ENCODE measurements at regions not wholly inside any gene's neighbourhood (a gene's known extent, or its start where the extent isn't known, plus 50 kb on each side); places are given as distances from the start of the nearest gene placed in this dataset.

GRCh38 chr4:170278460-170278859 lies 188.7 kb upstream of the AADAT start:
- TF ChIP-seq EZH2 (IDR thresholded peaks at IDR 0.05; ENCODE audit: borderline replicate concordance, low read depth, low read length, severe bottlenecking): no peak
- TF ChIP-seq, protein P1, sequence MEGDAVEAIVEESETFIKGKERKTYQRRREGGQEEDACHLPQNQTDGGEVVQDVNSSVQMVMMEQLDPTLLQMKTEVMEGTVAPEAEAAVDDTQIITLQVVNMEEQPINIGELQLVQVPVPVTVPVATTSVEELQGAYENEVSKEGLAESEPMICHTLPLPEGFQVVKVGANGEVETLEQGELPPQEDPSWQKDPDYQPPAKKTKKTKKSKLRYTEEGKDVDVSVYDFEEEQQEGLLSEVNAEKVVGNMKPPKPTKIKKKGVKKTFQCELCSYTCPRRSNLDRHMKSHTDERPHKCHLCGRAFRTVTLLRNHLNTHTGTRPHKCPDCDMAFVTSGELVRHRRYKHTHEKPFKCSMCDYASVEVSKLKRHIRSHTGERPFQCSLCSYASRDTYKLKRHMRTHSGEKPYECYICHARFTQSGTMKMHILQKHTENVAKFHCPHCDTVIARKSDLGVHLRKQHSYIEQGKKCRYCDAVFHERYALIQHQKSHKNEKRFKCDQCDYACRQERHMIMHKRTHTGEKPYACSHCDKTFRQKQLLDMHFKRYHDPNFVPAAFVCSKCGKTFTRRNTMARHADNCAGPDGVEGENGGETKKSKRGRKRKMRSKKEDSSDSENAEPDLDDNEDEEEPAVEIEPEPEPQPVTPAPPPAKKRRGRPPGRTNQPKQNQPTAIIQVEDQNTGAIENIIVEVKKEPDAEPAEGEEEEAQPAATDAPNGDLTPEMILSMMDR (IDR thresholded peaks at IDR 0.05; ENCODE audit: extremely low read depth in 1 of 2, insufficient read depth in 1 of 2, low read depth in 1 of 2, low read length in 2 of 2): no peak
- no peak for TF ChIP-seq GATA2 (IDR thresholded peaks at IDR 0.05; ENCODE audit: insufficient read depth, insufficient read length, low read depth, low read length)
- TF ChIP-seq POLR2A (IDR thresholded peaks at IDR 0.05; ENCODE audit: low read depth, low read length): no peak
- no peak for TF ChIP-seq MYC (IDR thresholded peaks at IDR 0.05; ENCODE audit: low read depth, low read length)
- TF ChIP-seq POLR2AphosphoS5 (IDR thresholded peaks at IDR 0.05; ENCODE audit: insufficient read depth, low read depth, low read length): no peak
- TF ChIP-seq FOS (IDR thresholded peaks at IDR 0.05; ENCODE audit: borderline replicate concordance, insufficient read depth, low read length): no peak
- TF ChIP-seq MAX (IDR thresholded peaks at IDR 0.05; ENCODE audit: insufficient read depth, insufficient read length): no peak
